Peyer's patch (tissue), 4 donors: ENCODE measurements at regions not wholly inside any gene's neighbourhood (a gene's known extent, or its start where the extent isn't known, plus 50 kb on each side); places are given as distances from the start of the nearest gene placed in this dataset.

Source experiments
- POLR2A ChIP-seq, 2 donors: fragments of 450-650 bp; IDR thresholded peaks; one replicate each; pipeline ENCODE4 v1.5.1; 2017; ENCODE audit warnings: antibody characterized with exemption in 2 of 2, mild to moderate bottlenecking in 2 of 2, moderate library complexity in 2 of 2
- TF ChIP-seq, protein P1 (sequence below), 6 experiments: fragments of 450-650 bp in 4 of 6; fragments of 200-600 bp in 2 of 6; sonication (generic) in 1 of 6; IDR thresholded peaks; one replicate each; pipeline ENCODE4 v1.5.1; 2017 to 2019; ENCODE audit warnings: antibody characterized with exemption in 6 of 6, mild to moderate bottlenecking in 3 of 6, moderate library complexity in 1 of 6

DNA sequence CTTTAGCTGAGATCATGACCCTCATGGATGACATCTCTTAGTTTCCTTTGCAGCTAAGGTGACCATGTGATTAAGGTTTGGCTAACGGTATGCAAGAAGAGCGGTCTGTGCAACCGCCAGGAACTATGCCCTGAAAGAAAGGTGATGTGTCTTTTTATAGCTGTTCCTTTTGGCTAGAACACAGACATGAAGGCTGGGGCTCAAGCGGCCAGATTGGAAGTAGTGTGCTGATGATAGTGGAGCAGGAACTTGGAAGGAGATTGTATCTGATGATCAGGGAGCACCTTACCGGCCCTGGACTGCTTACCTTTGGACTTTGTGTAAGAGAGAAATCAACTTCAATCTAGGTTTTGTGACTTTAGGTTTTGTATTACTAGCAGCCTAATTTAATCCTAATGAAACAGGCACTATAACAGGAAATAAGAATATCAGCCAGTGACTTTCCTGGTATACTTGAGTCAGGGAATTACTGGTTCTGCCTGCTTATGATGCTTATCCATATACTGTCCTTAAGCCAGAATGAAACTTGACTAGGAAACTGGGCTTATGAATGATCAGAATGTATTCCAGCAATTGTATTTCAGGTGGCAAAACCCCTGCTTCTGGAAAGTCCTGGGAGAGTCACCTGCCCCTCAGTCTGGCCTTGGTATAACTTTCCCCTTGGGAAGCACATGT is 164.3 kb upstream of the LRIG1 start:
- TF ChIP-seq, protein P1, sequence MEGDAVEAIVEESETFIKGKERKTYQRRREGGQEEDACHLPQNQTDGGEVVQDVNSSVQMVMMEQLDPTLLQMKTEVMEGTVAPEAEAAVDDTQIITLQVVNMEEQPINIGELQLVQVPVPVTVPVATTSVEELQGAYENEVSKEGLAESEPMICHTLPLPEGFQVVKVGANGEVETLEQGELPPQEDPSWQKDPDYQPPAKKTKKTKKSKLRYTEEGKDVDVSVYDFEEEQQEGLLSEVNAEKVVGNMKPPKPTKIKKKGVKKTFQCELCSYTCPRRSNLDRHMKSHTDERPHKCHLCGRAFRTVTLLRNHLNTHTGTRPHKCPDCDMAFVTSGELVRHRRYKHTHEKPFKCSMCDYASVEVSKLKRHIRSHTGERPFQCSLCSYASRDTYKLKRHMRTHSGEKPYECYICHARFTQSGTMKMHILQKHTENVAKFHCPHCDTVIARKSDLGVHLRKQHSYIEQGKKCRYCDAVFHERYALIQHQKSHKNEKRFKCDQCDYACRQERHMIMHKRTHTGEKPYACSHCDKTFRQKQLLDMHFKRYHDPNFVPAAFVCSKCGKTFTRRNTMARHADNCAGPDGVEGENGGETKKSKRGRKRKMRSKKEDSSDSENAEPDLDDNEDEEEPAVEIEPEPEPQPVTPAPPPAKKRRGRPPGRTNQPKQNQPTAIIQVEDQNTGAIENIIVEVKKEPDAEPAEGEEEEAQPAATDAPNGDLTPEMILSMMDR (IDR thresholded peaks at IDR 0.05): no peak
- TF ChIP-seq POLR2A (IDR thresholded peaks at IDR 0.05): no peak
